Fibroblast of lung (primary cell): ENCODE measurements at regions not wholly inside any gene's neighbourhood (a gene's known extent, or its start where the extent isn't known, plus 50 kb on each side); places are given as distances from the start of the nearest gene placed in this dataset.
A peak's percentile ranks its signal among the peaks of the same experiment; 100 is the strongest.

ENCODE experiments used
- DNase-seq, 2 donors: peaks; one replicate each; pipeline versions ENCODE4 v3.0.0 to v3.0.0-alpha.2; 2010; ENCODE audit warnings: low read depth in 2 of 2
- H2AFZ ChIP-seq: 2 replicates; pipeline ENCODE4 v1.5.1; 2012; ENCODE audit warnings: low read length, control low read depth, inconsistent platforms
- H3K27ac ChIP-seq: 2 replicates; pipeline ENCODE4 v1.5.1; 2011; ENCODE audit warnings: low read length, control low read depth; ENCODE audit not compliant: insufficient read depth
- H3K27me3 ChIP-seq: 2 replicates; pipeline ENCODE4 v1.5.1; 2011; ENCODE audit warnings: mild to moderate bottlenecking, low read length; ENCODE audit not compliant: control insufficient read depth, insufficient read depth
- H3K36me3 ChIP-seq: 2 replicates; pipeline ENCODE4 v1.5.1; 2011; ENCODE audit warnings: low read length; ENCODE audit not compliant: control insufficient read depth, insufficient read depth
- H3K4me1 ChIP-seq: 2 replicates; pipeline ENCODE4 v1.5.1; 2011; ENCODE audit warnings: low read length; ENCODE audit not compliant: control insufficient read depth, insufficient read depth; ENCODE audit errors: extremely low read depth
- H3K4me2 ChIP-seq: 2 replicates; pipeline ENCODE4 v1.5.1; 2011; ENCODE audit warnings: low read length, control low read depth; ENCODE audit not compliant: insufficient read depth; ENCODE audit errors: extremely low read depth
- H3K4me3 ChIP-seq, 4 experiments: fragments of 200-600 bp in 1 of 4; sonication (generic) in 1 of 4; replicated peaks in 1 of 4; 2 replicates each; pipeline ENCODE4 v1.5.1; 2011 to 2016; ENCODE audit warnings: low read length in 4 of 4, low read depth in 3 of 4, mild to moderate bottlenecking in 3 of 4, control low read depth in 2 of 4, inconsistent platforms in 1 of 4, mixed read lengths in 1 of 4; ENCODE audit not compliant: insufficient read depth in 1 of 4; ENCODE audit errors: control extremely low read depth in 1 of 4
- H3K79me2 ChIP-seq: 2 replicates; pipeline ENCODE4 v1.5.1; 2012; ENCODE audit warnings: mild to moderate bottlenecking, low read length, inconsistent platforms; ENCODE audit not compliant: control insufficient read depth, insufficient read depth
- H3K9ac ChIP-seq: 2 replicates; pipeline ENCODE4 v1.5.1; 2011; ENCODE audit warnings: mild to moderate bottlenecking, low read length, control low read depth; ENCODE audit not compliant: insufficient read depth
- H3K9me3 ChIP-seq: 2 replicates; pipeline ENCODE4 v1.5.1; 2012; ENCODE audit warnings: low read depth, low read length; ENCODE audit not compliant: control insufficient read depth, insufficient read depth
- H4K20me1 ChIP-seq: 2 replicates; pipeline ENCODE4 v1.5.1; 2011; ENCODE audit warnings: low read length; ENCODE audit not compliant: control insufficient read depth, insufficient read depth; ENCODE audit errors: extremely low read depth
- EZH2 ChIP-seq: IDR thresholded peaks from 2 replicates; pipeline ENCODE4 v1.5.1; 2012; ENCODE audit warnings: low read length, control low read depth, mild to moderate bottlenecking; ENCODE audit errors: missing control alignments
- TF ChIP-seq, protein P1 (sequence below), 2 donors: IDR thresholded peaks in 1 of 2; conservative IDR thresholded peaks in 1 of 2; 1 replicate in 1 of 2; 2 replicates in 1 of 2; pipeline ENCODE4 v1.5.1; 2011 to 2012; ENCODE audit warnings: low read length in 2 of 2, control low read depth in 1 of 2, inconsistent platforms in 1 of 2, low read depth in 1 of 2, mild to moderate bottlenecking in 1 of 2

DNA sequence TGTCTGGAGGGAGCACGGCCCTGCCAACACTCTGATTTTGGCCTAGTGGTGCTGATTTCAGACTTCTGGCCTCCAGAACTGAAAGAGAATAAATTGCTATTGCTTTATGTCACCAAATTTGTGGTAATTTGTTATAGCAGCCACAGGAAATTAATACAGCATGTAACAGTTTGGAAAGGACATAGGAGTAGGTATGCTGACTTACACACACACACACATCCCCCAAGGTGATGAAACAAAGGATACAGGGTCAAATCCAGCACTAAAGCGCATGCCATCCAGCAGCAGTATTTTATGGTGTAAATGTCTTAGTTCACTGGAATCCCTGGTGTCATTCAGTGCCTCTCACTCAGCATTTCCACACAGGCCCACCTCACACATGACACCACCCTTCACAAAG is 72.2 kb upstream of the MAN1A2 start:
- TF ChIP-seq EZH2 = no peak
- Histone ChIP-seq H3K27ac (no peak overlapping the region), H3K4me3 (no peak overlapping the region), H2AFZ (no peak overlapping the region), H3K79me2 (no peaks in the 10 kb centered on the region), H4K20me1 (no peaks in the 10 kb centered on the region), H3K36me3 (no peaks in the 10 kb centered on the region), H3K9me3 (no peaks in the 10 kb centered on the region), H3K4me2 (no peak overlapping the region), H3K4me1 (no peaks in the 10 kb centered on the region), H3K9ac (no peak overlapping the region), H3K27me3 (no peaks in the 10 kb centered on the region)
- no peak for DNase-seq

DNA sequence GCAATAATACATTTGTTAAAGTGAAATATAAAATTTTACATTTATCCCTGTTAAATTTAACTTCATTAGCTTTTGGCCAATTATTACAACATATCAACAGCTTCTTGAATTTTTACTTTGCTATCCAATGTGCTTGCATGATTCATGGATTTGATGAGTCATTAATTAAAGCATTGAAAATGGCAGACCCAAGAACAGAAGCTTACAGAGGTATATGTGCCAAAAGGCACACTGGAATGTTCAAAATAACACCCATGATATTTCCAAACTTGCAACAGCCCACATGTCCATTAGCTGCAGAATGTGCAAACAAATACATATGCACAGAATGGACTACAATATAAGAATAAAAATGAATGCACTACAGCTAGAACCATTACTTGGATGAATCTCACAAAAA is 76.4 kb upstream of the MAN1A2 start:
- Histone ChIP-seq H3K4me1 (no peaks in the 10 kb centered on the region), H3K4me2 (no peak overlapping the region), H3K36me3 (no peaks in the 10 kb centered on the region), H2AFZ (no peak overlapping the region), H3K27ac (no peak overlapping the region), H3K4me3 (no peak overlapping the region), H3K27me3 (no peaks in the 10 kb centered on the region), H3K9ac (no peak overlapping the region), H3K79me2 (no peaks in the 10 kb centered on the region), H3K9me3 (no peaks in the 10 kb centered on the region), H4K20me1 (no peaks in the 10 kb centered on the region)
- TF ChIP-seq, protein P1, sequence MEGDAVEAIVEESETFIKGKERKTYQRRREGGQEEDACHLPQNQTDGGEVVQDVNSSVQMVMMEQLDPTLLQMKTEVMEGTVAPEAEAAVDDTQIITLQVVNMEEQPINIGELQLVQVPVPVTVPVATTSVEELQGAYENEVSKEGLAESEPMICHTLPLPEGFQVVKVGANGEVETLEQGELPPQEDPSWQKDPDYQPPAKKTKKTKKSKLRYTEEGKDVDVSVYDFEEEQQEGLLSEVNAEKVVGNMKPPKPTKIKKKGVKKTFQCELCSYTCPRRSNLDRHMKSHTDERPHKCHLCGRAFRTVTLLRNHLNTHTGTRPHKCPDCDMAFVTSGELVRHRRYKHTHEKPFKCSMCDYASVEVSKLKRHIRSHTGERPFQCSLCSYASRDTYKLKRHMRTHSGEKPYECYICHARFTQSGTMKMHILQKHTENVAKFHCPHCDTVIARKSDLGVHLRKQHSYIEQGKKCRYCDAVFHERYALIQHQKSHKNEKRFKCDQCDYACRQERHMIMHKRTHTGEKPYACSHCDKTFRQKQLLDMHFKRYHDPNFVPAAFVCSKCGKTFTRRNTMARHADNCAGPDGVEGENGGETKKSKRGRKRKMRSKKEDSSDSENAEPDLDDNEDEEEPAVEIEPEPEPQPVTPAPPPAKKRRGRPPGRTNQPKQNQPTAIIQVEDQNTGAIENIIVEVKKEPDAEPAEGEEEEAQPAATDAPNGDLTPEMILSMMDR (conservative IDR thresholded peaks at IDR 0.05 in 1 of 2, IDR thresholded peaks at IDR 0.05 in 1 of 2; ENCODE audit: low read depth in 1 of 2, low read length in 2 of 2) = no peak
- no peak for TF ChIP-seq EZH2
- DNase-seq = peak in 1 of 2 donors; percentile 27

DNA sequence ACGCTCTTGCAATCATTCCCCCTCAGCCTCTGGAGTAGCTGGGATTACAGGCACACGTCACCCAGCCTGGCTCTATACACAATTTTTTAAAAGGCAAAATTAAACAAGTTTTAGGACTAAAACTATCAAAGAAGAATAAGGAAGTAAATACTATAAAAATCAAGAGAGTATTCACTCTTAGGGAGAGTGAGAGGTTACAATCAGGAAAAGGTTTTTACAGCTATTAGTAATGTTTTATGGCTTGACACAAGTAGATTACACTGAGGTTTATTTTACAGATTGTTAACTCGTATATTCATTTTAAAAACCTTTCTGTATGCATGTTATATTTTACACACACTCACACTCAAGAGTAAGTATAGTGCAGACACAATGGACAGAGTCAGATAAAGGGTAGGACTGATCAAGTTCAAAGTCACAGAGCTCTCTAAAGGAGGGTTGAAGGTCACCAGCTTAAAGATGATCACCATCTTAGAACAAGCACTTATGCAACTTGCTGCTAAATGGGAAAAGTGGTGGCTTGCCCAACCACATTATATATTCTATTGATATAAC is 77.9 kb upstream of the MAN1A2 start:
- no peak overlapping the region for H3K9ac ChIP-seq
- TF ChIP-seq EZH2 = no peak
- TF ChIP-seq, protein P1 (conservative IDR thresholded peaks at IDR 0.05 in 1 of 2, IDR thresholded peaks at IDR 0.05 in 1 of 2; ENCODE audit: low read depth in 1 of 2, low read length in 2 of 2) = no peak
- no peaks in the 10 kb centered on the region for H4K20me1 ChIP-seq
- H3K9me3 ChIP-seq = no peaks in the 10 kb centered on the region
- no peaks in the 10 kb centered on the region for H3K4me1 ChIP-seq
- no peaks in the 10 kb centered on the region for H3K79me2 ChIP-seq
- H3K27me3 ChIP-seq = no peaks in the 10 kb centered on the region
- H2AFZ ChIP-seq = no peak overlapping the region
- DNase-seq = no peak
- no peak overlapping the region for H3K27ac ChIP-seq
- H3K4me3 ChIP-seq = no peak overlapping the region
- H3K36me3 ChIP-seq = no peaks in the 10 kb centered on the region
- H3K4me2 ChIP-seq = no peak overlapping the region
